IMR-90 (cell line): ENCODE measurements at regions not wholly inside any gene's neighbourhood (a gene's known extent, or its start where the extent isn't known, plus 50 kb on each side); places are given as distances from the start of the nearest gene placed in this dataset.

ENCODE experiments used
- ATAC-seq: fragments of 200-7000 bp; cut with Tn5 transposase; 2 replicates; pipeline ENCODE4 v1.9.1; 2020; ENCODE audit warnings: low read depth, mild to moderate bottlenecking, moderate library complexity
- BruUV-seq: library from RNA; stranded (reverse); fragments of 400-500 nt; replicated peaks from 2 replicates; lab custom pipeline; 2021; lab: Mats Ljungman, UMichigan
- CTCF ChIA-PET: fragments of 300-600 bp; formaldehyde crosslinking; extraction: SDS; loops from one replicate; lab custom pipeline; 2021; ENCODE audit warnings: antibody characterized with exemption; lab: Yijun Ruan, JAX
- POLR2A ChIA-PET: fragments of 300-600 bp; sonication (Branson Sonifier 250); formaldehyde crosslinking; loops from one replicate; lab custom pipeline; 2022; ENCODE audit warnings: antibody characterized with exemption; ENCODE audit not compliant: unreplicated experiment; lab: Charles Lee
- DNase-seq: peaks from one replicate; pipeline ENCODE4 v3.0.0; 2013
- H2AFZ ChIP-seq: replicated peaks from 2 replicates; pipeline ENCODE3; 2013; ENCODE audit warnings: low read length, mild to moderate bottlenecking; ENCODE audit not compliant: poor library complexity
- H2AK5ac ChIP-seq: 2 replicates; pipeline ENCODE4 v1.6.1; 2013; ENCODE audit warnings: low read depth, low read length, inconsistent platforms
- H2AK9ac ChIP-seq: replicated peaks from 2 replicates; pipeline ENCODE3; 2013; ENCODE audit warnings: mild to moderate bottlenecking, low read depth, low read length, moderate library complexity; ENCODE audit not compliant: poor library complexity
- H2BK120ac ChIP-seq: 2 replicates; pipeline ENCODE4 v1.6.1; 2013; ENCODE audit warnings: low read depth, low read length, inconsistent platforms
- H2BK15ac ChIP-seq: 3 replicates; pipeline ENCODE4 v1.6.1; 2013; ENCODE audit warnings: low read depth, low read length, inconsistent platforms
- H2BK20ac ChIP-seq: 2 replicates; pipeline ENCODE4 v1.6.1; 2013; ENCODE audit warnings: low read depth, mild to moderate bottlenecking, inconsistent platforms, low read length, moderate library complexity
- H2BK5ac ChIP-seq: 2 replicates; pipeline ENCODE4 v1.6.1; 2013; ENCODE audit warnings: mild to moderate bottlenecking, low read depth, low read length, inconsistent platforms; ENCODE audit not compliant: poor library complexity, severe bottlenecking
- H3K14ac ChIP-seq: replicated peaks from 2 replicates; pipeline ENCODE4 v1.6.1; 2013; ENCODE audit warnings: low read depth, low read length, inconsistent platforms
- H3K18ac ChIP-seq: 2 replicates; pipeline ENCODE4 v1.6.1; 2013; ENCODE audit warnings: low read depth, low read length, control low read depth
- H3K23ac ChIP-seq: 2 replicates; pipeline ENCODE4 v1.6.1; 2013; ENCODE audit warnings: low read depth, low read length, inconsistent platforms
- H3K27ac ChIP-seq: 2 replicates; pipeline ENCODE4 v1.5.1; 2013; ENCODE audit warnings: mild to moderate bottlenecking, control low read depth, low read length; ENCODE audit not compliant: insufficient read depth
- H3K27me3 ChIP-seq: 2 replicates; pipeline ENCODE4 v1.6.1; 2013; ENCODE audit warnings: low read length; ENCODE audit not compliant: control insufficient read depth, insufficient read depth
- H3K36me3 ChIP-seq: 2 replicates; pipeline ENCODE4 v1.6.1; 2013; ENCODE audit warnings: low read length, mixed read lengths; ENCODE audit not compliant: control insufficient read depth, insufficient read depth
- H3K4ac ChIP-seq: 2 replicates; pipeline ENCODE4 v1.6.1; 2013; ENCODE audit warnings: low read depth, low read length, inconsistent platforms
- H3K4me1 ChIP-seq: 2 replicates; pipeline ENCODE4 v1.6.1; 2013; ENCODE audit warnings: low read length, mixed read lengths; ENCODE audit not compliant: control insufficient read depth, insufficient read depth
- H3K4me2 ChIP-seq: 2 replicates; pipeline ENCODE4 v1.6.1; 2013; ENCODE audit warnings: low read depth, mild to moderate bottlenecking, control low read depth, low read length, moderate library complexity
- H3K4me3 ChIP-seq: 2 replicates; pipeline ENCODE4 v1.5.1; 2013; ENCODE audit warnings: low read depth, mild to moderate bottlenecking, control low read depth, low read length, moderate library complexity; ENCODE audit not compliant: insufficient read depth
- H3K56ac ChIP-seq: 2 replicates; pipeline ENCODE4 v1.6.1; 2013; ENCODE audit warnings: low read length, inconsistent platforms; ENCODE audit not compliant: insufficient read depth; ENCODE audit errors: extremely low read depth
- H3K79me1 ChIP-seq, 2 experiments: 2 replicates each; pipeline ENCODE4 v1.6.1; 2013; ENCODE audit warnings: low read length in 2 of 2, inconsistent platforms in 1 of 2, low read depth in 1 of 2
- H3K9ac ChIP-seq: 2 replicates; pipeline ENCODE4 v1.6.1; 2013; ENCODE audit warnings: low read depth, low read length, control low read depth
- H3K9me1 ChIP-seq: 2 replicates; pipeline ENCODE4 v1.6.1; 2013; ENCODE audit warnings: low read length, inconsistent platforms; ENCODE audit not compliant: insufficient read depth
- H3K9me3 ChIP-seq: 2 replicates; pipeline ENCODE4 v1.6.1; 2013; ENCODE audit warnings: low read length; ENCODE audit not compliant: control insufficient read depth, insufficient read depth
- H4K20me1 ChIP-seq: 2 replicates; pipeline ENCODE4 v1.6.1; 2013; ENCODE audit warnings: low read length, inconsistent platforms; ENCODE audit not compliant: insufficient read depth
- H4K5ac ChIP-seq: 2 replicates; pipeline ENCODE4 v1.6.1; 2013; ENCODE audit warnings: mild to moderate bottlenecking, low read depth, low read length, control low read depth
- H4K8ac ChIP-seq, 2 experiments: 2 replicates each; pipeline ENCODE4 v1.6.1; 2013; ENCODE audit warnings: low read depth in 2 of 2, low read length in 2 of 2, control low read depth in 1 of 2, inconsistent platforms in 1 of 2
- H4K91ac ChIP-seq: 2 replicates; pipeline ENCODE4 v1.6.1; 2013; ENCODE audit warnings: low read depth, low read length, inconsistent platforms; ENCODE audit not compliant: insufficient read depth
- BHLHE40 ChIP-seq: fragments of 150-350 bp; IDR thresholded peaks from 2 replicates; pipeline ENCODE4 v1.6.1; 2016; ENCODE audit warnings: mild to moderate bottlenecking, low read depth, low read length
- CEBPB ChIP-seq: IDR thresholded peaks from 2 replicates; pipeline ENCODE4 v1.6.1; 2012; ENCODE audit warnings: low read depth, low read length, improper control_type of control experiment
- CHD1 ChIP-seq: IDR thresholded peaks from 2 replicates; pipeline ENCODE4 v1.6.1; 2012; ENCODE audit warnings: low read depth, low read length, improper control_type of control experiment
- CTCF ChIP-seq: conservative IDR thresholded peaks from 2 replicates; pipeline ENCODE4 v1.5.1; 2012; ENCODE audit warnings: mild to moderate bottlenecking, low read depth, low read length, improper control_type of control experiment
- FOS ChIP-seq: fragments of 150-350 bp; IDR thresholded peaks from 2 replicates; pipeline ENCODE4 v1.6.1; 2016; ENCODE audit warnings: low read depth, low read length
- MAFK ChIP-seq: IDR thresholded peaks from 2 replicates; pipeline ENCODE4 v1.6.1; 2012; ENCODE audit warnings: low read depth, low read length, improper control_type of control experiment
- MAZ ChIP-seq: IDR thresholded peaks from 2 replicates; pipeline ENCODE4 v1.6.1; 2012; ENCODE audit warnings: low read depth, mild to moderate bottlenecking, low read length, improper control_type of control experiment, moderate library complexity, borderline replicate concordance
- MXI1 ChIP-seq: IDR thresholded peaks from 2 replicates; pipeline ENCODE4 v1.6.1; 2012; ENCODE audit warnings: low read depth, mild to moderate bottlenecking, low read length, moderate library complexity, borderline replicate concordance
- NFE2L2 ChIP-seq: fragments of 150-350 bp; IDR thresholded peaks from 2 replicates; pipeline ENCODE4 v1.6.1; 2016; ENCODE audit warnings: low read depth, mild to moderate bottlenecking, low read length
- POLR2A ChIP-seq: IDR thresholded peaks from 2 replicates; pipeline ENCODE4 v1.6.1; 2012; ENCODE audit warnings: mild to moderate bottlenecking, low read depth, low read length
- RAD21 ChIP-seq: IDR thresholded peaks from 2 replicates; pipeline ENCODE4 v1.6.1; 2012; ENCODE audit warnings: low read length, improper control_type of control experiment
- RCOR1 ChIP-seq: IDR thresholded peaks from 2 replicates; pipeline ENCODE4 v1.6.1; 2012; ENCODE audit warnings: mild to moderate bottlenecking, low read length, improper control_type of control experiment; ENCODE audit not compliant: insufficient replicate concordance
- RFX5 ChIP-seq: IDR thresholded peaks from 2 replicates; pipeline ENCODE4 v1.8.0; 2012; ENCODE audit warnings: low read depth, mild to moderate bottlenecking, low read length, moderate library complexity
- SMC3 ChIP-seq: fragments of 150-350 bp; IDR thresholded peaks from 2 replicates; pipeline ENCODE4 v1.6.1; 2016; ENCODE audit warnings: low read depth, mild to moderate bottlenecking, antibody characterized with exemption, low read length, moderate library complexity
- USF2 ChIP-seq: fragments of 150-350 bp; IDR thresholded peaks from 2 replicates; pipeline ENCODE4 v1.6.1; 2017; ENCODE audit warnings: mild to moderate bottlenecking, antibody characterized with exemption, low read length, low read depth
- WGBS, 2 experiments: methylation state at CpG; one replicate each; pipeline versions ENCODE4 v1.1.5 to v1.1.7; 2013; ENCODE audit warnings: missing lambda C conversion rate in 2 of 2; ENCODE audit not compliant: insufficient read length in 1 of 2; ENCODE audit errors: extremely low coverage in 2 of 2; 5-methylcytosine and 5-hydroxymethylcytosine counted together
- dilution Hi-C: fragments of 300-500 bp; cut with HindIII; formaldehyde crosslinking; loops from one replicate; pipeline ENCODE4 v1.14.3; 2018; ENCODE audit warnings: low sequenced_read_pairs; ENCODE audit not compliant: unreplicated experiment
- in situ Hi-C: fragments of 300-500 bp; cut with MboI; formaldehyde crosslinking; loops from 3 replicates; pipeline ENCODE4 v1.14.3; 2019; ENCODE audit warnings: low sequenced_read_pairs, inconsistent platforms, mixed read lengths
- intact Hi-C: fragments of 100-400 bp; cut with micrococcal nuclease; formaldehyde crosslinking; loops from 2 replicates; pipeline ENCODE4 v1.10.0; 2022
- TF ChIP-seq, protein P1 (sequence below): fragments of 150-350 bp; IDR thresholded peaks from 2 replicates; pipeline ENCODE4 v1.6.1; 2016; ENCODE audit warnings: low read depth, mild to moderate bottlenecking, low read length, moderate library complexity, borderline replicate concordance

- Histone ChIP-seq H3K4me2 (no peak overlapping the region), H3K23ac (no peak overlapping the region), H3K14ac (no peak overlapping the region), H3K27me3 (peaks cover 10% of the 10 kb centered on the region), H3K79me1 (no peaks in the 10 kb centered on the region), H2AK5ac (no peak overlapping the region), H4K5ac (no peak overlapping the region), H3K27ac (no peak overlapping the region), H2BK5ac (no peak overlapping the region), H3K4ac (no peak overlapping the region), H3K9me3 (no peaks in the 10 kb centered on the region), H2BK15ac (no peak overlapping the region), H3K9me1 (no peaks in the 10 kb centered on the region), H2BK20ac (no peak overlapping the region), H3K4me3 (no peak overlapping the region), H2BK120ac (no peak overlapping the region), H4K20me1 (no peaks in the 10 kb centered on the region), H4K91ac (no peak overlapping the region), H4K8ac (no peak overlapping the region), H3K9ac (no peak overlapping the region), H3K36me3 (no peaks in the 10 kb centered on the region), H3K18ac (no peak overlapping the region), H3K4me1 (no peaks in the 10 kb centered on the region), H2AFZ (no peak overlapping the region), H3K56ac (no peak overlapping the region), H2AK9ac (no peak overlapping the region)
- POLR2A ChIA-PET: no interaction called here
- 17% methylated on average over 5 of the region's 9 CpGs; no CpG with 5 or more reads in 1 of the 2 experiments for WGBS, 2 experiments
- CTCF ChIA-PET: interaction anchor here (1.7 kb wide), 1 partner anchor 224 kb away, joined by 5 read pairs; no protein-coding TSS in a partner anchor
- dilution Hi-C loops: no loop called here
- in situ Hi-C loops: no loop called here
- no TSS peak for BruUV-seq
- ATAC-seq: no peak
- intact Hi-C loops: no loop called here
- no peak for DNase-seq
- TF ChIP-seq MAFK (no peak), SMC3 (no peak), CTCF (no peak), FOS (no peak), BHLHE40 (no peak), CEBPB (no peak), MAZ (no peak), NFE2L2 (no peak), MXI1 (no peak), RCOR1 (no peak), POLR2A (no peak), RAD21 (no peak), RFX5 (no peak), CHD1 (no peak), USF2 (no peak)
- TF ChIP-seq, protein P1, sequence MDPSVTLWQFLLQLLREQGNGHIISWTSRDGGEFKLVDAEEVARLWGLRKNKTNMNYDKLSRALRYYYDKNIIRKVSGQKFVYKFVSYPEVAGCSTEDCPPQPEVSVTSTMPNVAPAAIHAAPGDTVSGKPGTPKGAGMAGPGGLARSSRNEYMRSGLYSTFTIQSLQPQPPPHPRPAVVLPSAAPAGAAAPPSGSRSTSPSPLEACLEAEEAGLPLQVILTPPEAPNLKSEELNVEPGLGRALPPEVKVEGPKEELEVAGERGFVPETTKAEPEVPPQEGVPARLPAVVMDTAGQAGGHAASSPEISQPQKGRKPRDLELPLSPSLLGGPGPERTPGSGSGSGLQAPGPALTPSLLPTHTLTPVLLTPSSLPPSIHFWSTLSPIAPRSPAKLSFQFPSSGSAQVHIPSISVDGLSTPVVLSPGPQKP: no peak
These were observed 49.9 kb upstream of the MAFB start for GRCh38 chr20:40738976-40739375.
